HG02642 (cell line): ENCODE measurements at regions not wholly inside any gene's neighbourhood (a gene's known extent, or its start where the extent isn't known, plus 50 kb on each side); places are given as distances from the start of the nearest gene placed in this dataset.

Experiments used
- ATAC-seq: cut with Tn5 transposase; IDR thresholded peaks from one replicate; pipeline ENCODE4 v1.9.1; 2021; ENCODE audit warnings: mild to moderate bottlenecking; ENCODE audit not compliant: unreplicated experiment, poor library complexity

- no peak for ATAC-seq
These were observed 53.1 kb upstream of the PCGF5 start for GRCh38 chr10:91167406-91167805.

DNA sequence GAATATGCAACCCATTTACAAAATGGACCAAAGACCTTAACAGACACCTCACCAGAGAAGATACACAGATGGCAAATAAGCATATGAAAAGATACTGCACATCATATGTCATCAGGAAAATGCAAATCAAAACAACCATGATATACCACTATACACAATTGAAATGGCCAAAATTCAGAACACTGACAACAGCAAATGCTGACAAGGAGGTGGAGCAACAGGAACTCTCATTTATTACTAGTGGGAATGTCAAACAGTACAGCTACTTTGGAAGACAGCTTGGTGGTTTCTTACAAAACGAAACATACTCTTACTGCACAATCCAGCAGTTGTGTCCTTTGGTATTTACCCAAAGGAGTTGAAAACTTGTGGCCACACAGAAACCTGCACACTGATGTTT is 50.0 kb upstream of the PCGF5 start:
- no peak for ATAC-seq
